Uterus (tissue), 2 donors: ENCODE measurements at regions not wholly inside any gene's neighbourhood (a gene's known extent, or its start where the extent isn't known, plus 50 kb on each side); places are given as distances from the start of the nearest gene placed in this dataset.

Experiments used
- POLR2A ChIP-seq, 2 donors: fragments of 450-650 bp; IDR thresholded peaks; one replicate each; pipeline ENCODE4 v1.6.1; 2016; ENCODE audit warnings: antibody characterized with exemption in 2 of 2, mild to moderate bottlenecking in 1 of 2, moderate library complexity in 1 of 2
- TF ChIP-seq, protein P1 (sequence below), 4 experiments: fragments of 200-600 bp in 2 of 4; fragments of 450-650 bp in 2 of 4; sonication (generic) in 2 of 4; IDR thresholded peaks; one replicate each; pipeline ENCODE4 v1.5.1; 2016 to 2019; ENCODE audit warnings: antibody characterized with exemption in 4 of 4, mild to moderate bottlenecking in 2 of 4, moderate library complexity in 1 of 4

DNA sequence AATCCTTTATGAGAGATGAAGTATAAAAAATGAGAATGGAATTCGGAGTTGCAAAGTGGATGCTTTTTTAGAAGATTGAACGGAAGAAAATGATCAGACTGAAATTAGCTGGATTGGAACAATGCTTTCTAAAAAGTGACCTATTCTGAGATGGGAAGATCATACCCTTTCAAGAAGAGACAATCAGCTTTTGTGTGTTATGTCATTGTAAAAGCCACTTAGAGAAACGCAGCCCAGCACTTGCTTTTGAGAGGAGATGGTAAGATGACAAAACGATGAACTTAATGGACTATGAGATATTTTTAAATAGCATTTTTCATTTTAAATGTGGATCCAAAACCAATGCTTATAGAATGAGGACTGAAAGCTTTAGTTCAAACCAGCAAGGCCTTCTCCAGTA lies 871.4 kb upstream of the KLHL29 start:
- TF ChIP-seq, protein P1, sequence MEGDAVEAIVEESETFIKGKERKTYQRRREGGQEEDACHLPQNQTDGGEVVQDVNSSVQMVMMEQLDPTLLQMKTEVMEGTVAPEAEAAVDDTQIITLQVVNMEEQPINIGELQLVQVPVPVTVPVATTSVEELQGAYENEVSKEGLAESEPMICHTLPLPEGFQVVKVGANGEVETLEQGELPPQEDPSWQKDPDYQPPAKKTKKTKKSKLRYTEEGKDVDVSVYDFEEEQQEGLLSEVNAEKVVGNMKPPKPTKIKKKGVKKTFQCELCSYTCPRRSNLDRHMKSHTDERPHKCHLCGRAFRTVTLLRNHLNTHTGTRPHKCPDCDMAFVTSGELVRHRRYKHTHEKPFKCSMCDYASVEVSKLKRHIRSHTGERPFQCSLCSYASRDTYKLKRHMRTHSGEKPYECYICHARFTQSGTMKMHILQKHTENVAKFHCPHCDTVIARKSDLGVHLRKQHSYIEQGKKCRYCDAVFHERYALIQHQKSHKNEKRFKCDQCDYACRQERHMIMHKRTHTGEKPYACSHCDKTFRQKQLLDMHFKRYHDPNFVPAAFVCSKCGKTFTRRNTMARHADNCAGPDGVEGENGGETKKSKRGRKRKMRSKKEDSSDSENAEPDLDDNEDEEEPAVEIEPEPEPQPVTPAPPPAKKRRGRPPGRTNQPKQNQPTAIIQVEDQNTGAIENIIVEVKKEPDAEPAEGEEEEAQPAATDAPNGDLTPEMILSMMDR (IDR thresholded peaks at IDR 0.05): no peak
- no peak for TF ChIP-seq POLR2A (IDR thresholded peaks at IDR 0.05)
